Anterior cingulate cortex (tissue), 58 donors: ENCODE measurements at regions not wholly inside any gene's neighbourhood (a gene's known extent, or its start where the extent isn't known, plus 50 kb on each side); places are given as distances from the start of the nearest gene placed in this dataset.
"Not testable (repeated sequence)": the region's sequence is repeated elsewhere in the genome, so short reads cannot be mapped to it uniquely, and the experiment has no call there.

ENCODE experiments used
- DNase-seq, 58 donors: peaks; one replicate each; lab custom pipeline; 2025; lab: John Stamatoyannopoulos, UW

DNA sequence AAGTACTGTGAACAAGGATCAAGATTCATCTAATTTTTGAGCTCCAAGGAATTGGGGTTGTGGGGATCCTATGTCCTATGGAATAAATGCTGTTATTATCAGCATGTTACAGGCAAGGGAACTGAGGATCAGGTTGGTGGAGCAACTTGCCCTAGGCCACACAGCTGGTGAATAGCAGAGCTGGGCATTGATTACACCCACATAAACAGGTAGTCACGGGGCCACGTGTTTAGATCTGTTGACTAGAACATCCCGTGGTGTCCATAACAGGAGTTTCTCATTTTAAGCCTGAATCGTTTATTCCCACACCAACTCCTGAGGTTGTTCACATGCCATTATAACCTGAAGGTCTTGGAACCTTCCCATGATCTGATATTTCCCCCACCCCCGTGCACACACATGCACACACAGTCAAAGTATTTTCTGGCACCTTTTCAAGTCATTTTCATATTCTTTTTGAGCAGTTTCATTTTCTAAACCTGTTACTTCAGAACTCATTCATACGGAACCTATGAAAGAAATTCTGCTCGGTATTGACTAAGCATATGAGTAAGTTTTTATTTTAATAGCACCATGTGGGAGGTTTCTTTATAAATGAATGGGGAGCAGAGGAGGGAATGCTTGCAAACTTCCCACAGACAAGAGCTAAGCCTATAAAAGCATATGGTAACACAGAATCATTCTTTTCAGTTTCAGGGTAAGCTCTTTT, 338.1 kb downstream of the ANAPC1 start:
- not testable (repeated sequence) for DNase-seq

DNA sequence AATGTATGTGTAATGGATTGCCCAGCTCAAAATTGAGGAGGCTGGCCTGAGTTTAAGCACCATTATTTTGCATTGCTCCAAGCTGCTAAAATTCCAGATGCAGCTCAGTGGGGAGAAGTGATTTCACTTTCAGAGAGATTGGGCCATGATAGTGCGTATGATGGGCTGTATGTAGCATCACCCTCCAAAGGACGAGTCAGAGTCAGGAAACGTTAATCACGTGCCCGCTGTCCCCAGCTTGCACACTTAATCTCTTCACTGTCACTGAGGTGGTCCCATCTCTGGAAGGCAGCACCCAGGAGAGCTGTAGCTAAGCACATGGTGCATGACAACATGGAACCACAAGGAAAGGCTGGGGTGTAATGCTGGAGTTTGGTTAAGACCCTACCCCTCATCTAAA, 337.4 kb downstream of the ANAPC1 start:
- not testable (repeated sequence) for DNase-seq

DNA sequence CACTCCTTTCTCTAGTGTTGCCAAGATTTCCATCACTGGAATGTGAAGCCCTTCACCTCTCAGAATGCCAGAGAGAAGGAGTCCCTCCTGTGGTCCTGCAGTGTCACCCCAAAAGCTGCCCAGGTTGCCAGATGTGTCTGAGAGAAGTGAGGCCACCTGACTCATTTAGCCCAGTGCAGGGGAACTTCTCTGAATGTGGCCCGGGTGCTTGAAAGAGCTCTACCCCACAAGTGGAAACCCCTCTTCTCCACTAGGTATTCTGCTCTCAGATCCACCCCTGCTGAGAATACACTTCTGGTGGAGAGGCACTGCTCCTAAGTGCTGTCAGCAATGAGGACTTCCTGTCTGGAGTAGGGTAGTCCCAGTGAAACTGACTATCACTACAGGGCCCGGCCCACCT, 334.8 kb downstream of the ANAPC1 start:
- DNase-seq: not testable (repeated sequence)

DNA sequence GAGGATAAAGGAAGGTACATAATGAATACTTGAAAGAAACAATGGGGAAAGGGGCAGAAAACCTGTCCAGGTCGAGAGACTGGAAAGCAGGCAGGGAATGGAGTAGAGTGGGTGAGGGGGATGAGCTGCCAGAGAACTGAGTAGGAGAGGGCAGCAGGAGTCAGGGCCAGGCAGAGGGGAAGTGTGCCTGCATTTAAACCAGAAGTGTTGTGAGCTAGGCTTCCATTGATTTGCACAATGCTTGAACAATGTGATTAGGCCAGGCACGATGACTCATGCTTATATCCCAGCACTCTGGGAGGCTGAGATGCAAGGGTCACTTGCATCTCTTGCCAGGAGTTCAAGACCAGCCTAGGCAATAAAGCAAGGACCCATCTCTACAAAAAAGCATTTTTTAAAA, 332.6 kb downstream of the ANAPC1 start:
- DNase-seq: not testable (repeated sequence)

DNA sequence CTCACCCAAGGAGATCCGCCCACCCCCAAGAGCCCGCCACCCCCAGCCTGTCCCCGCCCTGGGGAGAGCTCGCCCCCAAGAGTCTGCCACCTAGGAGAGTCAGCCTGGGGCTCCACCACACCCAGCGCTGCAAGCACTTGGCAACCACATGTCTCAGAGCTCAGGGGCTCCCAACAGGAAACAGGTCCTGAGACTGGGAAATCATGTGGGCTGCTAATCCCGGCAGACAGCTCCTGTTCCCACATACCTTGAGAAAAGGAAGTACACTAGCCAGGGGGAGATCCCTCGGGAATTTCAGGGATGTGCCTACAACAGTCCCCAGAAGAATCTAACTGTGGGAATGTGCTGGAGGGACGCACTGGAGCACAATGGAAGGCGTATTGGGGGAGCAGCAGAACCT, 331.4 kb downstream of the ANAPC1 start:
- not testable (repeated sequence) for DNase-seq

DNA sequence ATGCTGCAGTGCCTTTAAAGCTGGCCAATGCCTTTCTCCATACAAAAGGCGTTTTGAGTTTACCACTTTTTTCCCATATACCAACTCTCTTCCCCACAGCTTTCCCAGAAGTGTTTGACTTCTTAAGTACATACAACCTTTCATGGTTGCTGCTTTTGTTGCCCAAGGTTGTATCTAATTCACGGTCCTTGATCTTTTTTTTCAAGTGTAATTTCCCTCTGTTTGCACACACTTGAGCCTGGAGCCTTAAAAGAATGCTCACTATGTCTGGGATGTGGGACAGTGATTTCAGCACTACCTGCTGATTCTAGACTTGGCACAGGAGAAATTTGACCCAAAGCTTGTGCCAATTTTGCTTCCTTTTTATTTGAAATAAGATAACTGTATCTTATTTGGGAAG, 324.7 kb downstream of the ANAPC1 start:
- DNase-seq: not testable (repeated sequence)

DNA sequence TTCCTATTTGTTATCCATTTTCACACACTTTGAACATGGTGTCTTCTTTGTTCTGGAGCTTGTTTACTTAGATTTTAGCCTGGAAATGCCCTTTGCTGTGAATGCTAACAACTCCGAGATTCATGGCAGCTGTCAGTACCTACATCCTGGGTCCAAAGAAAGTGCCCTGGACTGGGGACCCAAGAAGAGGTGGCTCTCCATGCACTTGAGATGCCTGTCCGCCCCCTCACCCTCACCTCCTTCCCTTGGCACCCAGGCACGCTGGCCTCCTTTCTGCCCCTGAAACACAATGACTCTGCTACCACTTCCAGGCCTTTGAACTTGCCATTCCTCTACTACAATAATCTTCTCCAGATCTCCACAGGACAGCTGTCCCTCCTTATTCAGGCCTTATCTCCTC, 324.2 kb downstream of the ANAPC1 start:
- DNase-seq: not testable (repeated sequence)

DNA sequence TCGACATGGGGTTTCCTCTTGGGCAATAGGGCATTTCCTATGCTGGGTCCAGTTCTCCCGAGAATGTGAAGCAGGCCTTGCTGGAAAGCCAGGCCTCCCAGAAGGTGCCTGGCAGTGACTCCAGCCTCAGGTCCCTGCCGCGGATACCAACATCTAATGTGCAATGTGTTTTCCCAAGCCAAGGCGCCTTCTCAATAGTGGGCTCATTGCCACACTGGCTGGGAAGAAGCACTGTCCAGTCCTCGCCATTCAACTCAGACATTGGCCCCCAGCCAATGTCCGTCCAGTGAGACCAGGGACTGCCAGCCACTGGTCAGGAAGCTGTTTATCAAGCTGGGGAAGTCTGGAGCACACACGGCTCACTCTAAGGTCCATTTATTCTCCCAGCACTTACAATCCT, 317.9 kb downstream of the ANAPC1 start:
- DNase-seq: peak in 42 of 58 donors; percentile 1 to 82 (median 20)

DNA sequence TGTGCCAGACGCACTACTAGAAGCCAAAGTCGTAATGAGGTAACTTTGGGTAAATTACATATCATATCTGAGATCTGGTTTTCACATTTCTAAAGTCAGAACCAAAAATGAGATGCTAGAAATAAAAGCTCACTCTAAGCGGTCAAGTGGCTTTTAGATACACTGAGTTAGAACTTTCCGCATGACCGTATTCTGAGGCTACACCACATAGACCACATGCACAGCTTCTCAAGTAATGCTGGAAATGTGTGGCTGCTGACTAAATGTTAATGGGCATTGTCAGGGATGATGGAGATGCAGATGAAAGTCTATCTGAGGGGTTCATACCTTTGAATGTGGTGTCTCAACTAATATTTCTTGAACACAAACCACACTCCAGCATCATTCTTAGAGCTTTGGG, 316.8 kb downstream of the ANAPC1 start:
- DNase-seq: not testable (repeated sequence)

DNA sequence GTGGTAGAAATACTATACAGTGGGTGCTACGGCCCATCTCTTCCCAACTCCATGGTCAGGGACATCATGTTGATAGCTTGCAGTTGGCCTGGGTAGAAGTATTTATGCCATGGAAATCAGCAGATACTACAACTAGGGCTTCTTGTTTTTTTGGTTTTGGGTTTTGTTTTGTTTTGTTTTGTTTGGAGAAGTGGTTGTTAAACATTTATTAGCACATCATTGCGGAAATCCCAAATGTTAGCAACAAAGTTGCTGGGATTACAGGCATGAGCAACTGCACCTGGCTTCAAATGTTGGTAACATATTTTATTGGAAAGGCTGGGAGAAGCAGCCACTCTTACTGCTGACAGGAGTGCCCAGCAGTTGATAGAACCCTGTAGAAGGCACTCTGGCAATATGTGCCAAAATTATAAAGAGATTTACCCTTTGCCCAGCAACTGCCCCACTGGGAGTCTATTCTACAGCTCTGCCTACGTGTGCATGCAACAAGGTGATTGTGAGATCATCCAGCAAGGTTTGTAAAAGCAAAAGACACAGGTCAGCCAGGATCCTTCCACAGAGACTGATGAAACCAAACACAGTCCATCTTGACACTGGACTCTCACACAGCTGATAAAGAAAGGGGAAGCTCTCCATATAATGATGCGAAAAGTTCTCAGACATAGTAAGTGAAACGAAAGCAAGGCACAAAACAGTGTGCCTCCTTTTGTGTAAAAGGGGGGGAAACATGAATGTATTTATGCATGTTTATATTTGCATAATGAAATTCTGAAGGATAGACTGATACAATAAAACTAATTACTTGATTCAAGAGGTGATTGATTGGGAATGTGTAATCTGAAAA, 314.4 kb downstream of the ANAPC1 start:
- not testable (repeated sequence) for DNase-seq

DNA sequence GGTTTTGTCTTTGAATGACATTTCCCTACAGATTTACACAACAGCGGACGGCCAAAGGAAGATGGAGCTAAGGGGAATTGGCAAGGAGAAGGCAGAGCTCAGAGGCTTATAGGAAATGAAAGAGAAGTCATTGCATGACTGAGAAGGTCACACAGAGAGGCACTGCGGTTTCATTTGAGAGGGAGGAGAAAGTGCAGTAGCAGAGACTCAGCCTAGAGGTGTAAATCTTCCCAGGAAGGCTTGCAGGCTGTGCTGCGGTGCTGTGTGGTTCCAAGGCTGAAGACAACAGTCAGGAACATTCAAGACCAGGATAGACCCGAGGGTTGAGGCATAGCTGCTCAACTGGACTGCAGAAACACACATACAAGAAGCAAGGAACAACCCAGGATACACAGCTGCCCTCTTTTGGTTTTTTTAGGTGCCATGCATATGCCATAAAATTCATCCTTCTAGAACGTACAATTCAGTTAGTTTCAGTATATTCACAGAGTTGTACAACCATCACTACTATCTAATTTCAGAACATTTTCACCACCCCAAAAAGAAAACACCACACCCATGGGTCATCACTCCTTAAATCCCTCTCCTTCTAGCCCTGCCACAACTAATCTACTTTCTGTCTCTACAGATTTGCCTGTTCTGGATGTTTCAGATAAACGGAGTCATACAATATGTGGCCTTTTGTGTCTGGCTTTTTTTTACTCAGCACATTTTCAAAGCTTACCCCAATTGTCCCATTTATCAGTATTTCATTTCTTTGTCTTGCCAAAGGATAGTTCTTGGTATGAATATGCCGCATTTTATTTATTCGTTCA, 313.5 kb downstream of the ANAPC1 start:
- not testable (repeated sequence) for DNase-seq

DNA sequence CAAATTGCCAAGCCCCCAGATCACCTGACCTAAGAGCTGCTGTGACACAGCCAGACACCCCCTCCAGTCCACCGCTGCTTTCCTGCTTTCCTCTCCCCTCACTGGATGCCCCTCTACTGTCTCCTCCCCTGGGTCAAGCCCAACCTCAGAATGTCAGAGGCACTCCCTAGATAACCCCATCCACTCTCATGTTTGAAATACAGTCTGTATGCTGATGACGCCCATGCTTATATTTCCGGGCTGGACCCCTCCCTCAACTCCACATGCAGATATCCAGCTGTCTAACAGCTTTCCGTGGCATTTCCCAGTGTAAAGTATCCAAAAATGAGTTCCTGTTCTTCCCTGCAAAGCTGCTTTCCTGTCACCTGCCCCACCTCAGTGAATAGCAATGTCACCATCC, 309.2 kb downstream of the ANAPC1 start:
- DNase-seq: not testable (repeated sequence)

DNA sequence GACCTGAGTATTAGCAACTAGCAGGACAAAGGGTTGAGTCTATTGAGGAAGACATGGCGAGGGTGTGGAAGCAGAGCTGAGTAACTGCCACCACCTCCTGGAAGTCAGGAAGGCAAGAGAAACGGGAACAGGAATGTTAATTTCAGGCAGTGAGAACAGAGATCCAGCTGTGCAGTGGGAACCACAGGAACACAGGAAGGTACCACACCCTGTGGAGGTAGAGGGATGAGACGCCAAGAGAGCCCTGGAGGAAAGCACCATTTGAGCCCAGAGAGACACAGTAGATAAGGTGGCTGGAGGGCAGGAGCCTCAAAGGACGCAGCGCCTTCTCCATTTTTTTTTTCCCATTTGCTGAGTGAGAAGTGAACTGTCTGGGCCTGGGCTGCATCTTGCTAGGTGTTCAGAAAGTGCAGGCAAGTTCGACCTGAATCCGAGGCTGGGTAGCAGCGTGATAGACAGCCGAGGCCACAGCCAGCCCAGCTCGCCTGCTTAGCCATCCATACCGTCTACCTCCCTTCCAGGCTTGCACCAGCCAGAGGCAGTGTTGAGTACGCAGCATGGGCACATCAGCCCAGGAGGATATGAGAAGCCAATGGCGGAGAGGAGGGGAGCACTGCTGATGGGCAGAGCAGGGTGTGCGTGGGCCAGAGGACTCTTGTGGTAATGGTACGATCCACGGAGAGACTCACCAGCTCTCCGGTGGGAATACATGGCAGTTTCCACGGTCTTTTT, 306.7 kb downstream of the ANAPC1 start:
- DNase-seq: not testable (repeated sequence)

DNA sequence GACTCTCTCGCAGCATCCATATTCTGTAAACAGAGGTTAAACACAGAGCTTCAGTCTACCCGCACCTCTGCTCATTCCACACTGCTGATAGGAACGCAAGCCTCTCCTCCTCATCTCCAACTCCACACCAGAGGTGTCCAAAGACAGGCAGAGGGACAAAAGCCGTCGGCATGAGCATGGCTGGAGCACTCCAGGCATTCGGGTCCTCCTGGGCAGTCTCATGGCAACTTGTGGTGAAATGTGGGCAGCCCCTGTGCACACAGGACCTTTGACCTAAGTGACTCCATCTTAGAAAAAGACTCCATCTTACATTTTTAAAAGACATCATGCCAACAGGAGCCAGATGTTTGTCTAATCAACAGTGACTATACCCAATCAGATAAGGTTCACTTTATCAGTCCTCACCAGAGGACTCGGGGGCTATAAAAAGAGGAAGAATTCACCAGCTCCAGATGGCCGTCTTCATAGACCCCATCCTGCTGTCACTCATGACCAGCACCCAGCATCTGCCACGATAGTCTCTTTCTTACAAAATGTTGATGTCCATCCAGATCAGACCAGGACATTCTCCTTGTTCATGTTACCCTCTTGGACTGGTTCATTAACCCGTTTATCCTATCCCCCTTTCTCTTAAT, 304.4 kb downstream of the ANAPC1 start:
- DNase-seq: not testable (repeated sequence)

DNA sequence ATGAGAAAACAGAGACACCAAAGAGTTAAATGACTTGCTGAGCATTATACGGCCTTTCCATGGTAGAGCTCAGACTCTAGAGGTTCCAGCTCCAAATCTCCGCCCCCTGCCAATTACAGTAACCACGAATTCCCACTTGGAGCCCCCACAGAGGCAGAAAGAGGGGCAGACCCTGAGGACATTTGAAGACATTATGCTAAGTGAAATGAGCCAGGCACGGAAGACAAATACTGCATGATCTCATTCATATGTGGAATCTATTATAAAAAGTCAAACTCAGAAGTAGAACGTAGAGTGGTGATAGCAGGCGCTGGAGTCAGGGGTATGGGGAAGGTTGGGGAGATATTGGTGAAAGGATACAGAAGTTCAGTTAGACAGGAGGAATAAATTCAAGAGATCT, 303.4 kb downstream of the ANAPC1 start:
- DNase-seq: not testable (repeated sequence)

DNA sequence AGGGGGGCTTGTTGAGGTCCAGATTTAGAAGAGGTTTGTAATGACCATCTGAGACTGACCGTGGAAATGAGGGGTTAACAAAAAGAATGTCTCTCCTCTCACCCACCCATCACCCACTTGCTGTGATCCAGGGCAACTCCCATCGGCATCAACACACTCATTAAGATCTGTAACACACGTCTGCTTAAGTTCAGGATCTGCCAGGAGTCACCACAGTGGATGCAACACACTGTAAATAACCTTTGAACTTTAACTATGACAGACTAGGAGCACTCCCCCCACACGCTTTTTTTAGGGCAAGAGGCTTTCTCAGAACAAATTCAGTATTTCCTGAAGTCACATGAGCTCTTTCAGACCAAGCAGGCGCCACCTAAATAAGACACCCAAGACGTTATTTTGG, 301.9 kb downstream of the ANAPC1 start:
- not testable (repeated sequence) for DNase-seq

DNA sequence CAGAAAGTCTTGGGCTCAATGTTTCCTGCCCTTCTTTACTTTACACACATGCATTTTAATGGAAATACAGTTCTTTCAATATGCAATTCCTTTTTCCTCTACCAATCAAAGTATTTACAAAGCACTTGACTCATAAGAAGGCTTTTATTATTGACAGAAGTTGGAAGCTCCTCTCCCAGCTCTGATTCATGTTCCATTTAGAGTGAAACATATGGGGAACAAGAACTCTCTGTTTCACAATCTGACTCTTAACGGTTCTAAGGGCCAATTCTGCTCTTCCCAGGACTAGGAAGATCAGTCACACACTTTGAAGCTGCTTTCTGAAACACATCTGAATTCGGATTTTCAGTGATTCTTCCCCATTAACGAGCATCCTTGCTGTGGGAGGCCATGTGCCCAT, 300.5 kb downstream of the ANAPC1 start:
- not testable (repeated sequence) for DNase-seq

DNA sequence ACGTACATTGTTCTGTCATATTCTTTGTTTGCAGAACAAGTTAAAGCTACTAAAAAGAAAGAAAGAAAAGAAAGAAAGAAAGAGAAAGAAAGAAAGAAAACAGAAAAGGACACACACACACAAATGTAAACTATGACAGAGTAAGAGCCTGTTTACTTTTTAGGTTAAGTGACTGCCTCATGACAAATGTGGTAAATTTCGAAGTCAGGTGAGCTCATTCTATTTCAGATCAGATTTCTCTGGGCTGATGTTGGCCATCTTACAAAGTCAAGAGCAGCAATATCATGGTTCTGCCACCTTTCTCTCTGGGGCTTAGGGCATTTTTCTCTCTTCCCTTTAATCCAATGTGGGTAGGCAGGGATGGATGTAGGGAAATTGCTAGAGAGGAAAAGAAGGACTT, 299.5 kb downstream of the ANAPC1 start:
- not testable (repeated sequence) for DNase-seq

DNA sequence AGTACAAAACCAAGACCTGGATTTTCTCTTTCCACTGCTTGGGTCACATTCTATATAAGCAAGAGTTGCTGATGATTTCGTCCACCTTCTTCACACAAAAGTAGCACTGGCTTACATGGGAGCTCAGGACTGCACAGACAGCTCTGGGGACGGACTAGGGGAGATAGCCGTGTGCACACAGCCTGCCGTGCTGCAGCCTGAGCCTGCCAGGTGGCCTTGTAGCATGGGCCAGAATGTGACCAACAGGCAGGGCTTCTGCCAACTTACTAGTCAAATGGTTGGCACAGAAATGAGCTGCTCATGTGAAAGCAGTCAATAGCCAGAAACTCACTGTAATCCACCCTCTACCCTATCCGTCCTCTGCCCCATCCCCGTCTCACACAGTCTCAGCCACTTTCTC, 299.0 kb downstream of the ANAPC1 start:
- DNase-seq: not testable (repeated sequence)

DNA sequence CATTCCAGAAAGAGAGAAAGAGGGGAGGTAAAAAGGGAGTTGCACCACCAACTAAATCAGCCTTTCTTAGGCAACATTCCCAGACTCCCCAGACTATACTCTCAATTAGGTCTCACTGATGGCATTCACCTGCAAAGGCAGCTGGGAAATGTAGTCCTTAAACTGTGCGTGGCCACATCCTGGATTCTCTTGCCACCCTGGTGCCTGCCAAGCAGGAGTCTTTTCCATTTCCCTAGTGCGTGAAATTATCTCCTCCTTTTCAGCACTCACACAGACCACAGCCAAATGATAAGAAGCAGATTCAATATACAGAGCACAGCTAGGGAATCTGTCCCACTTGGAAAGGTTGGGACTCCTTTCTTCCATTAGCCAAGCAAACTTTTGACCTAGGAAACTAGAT, 298.0 kb downstream of the ANAPC1 start:
- not testable (repeated sequence) for DNase-seq
